Caco-2 (cell line): ENCODE measurements at regions not wholly inside any gene's neighbourhood (a gene's known extent, or its start where the extent isn't known, plus 50 kb on each side); places are given as distances from the start of the nearest gene placed in this dataset.

Experiments
- BruUV-seq: library from RNA; stranded (reverse); fragments of 400-500 nt; replicated peaks from 2 replicates; lab custom pipeline; 2021; lab: Mats Ljungman, UMichigan
- CTCF ChIA-PET: fragments of 300-600 bp; sonication (Branson Sonifier 250); formaldehyde crosslinking; loops from one replicate; lab custom pipeline; 2022; ENCODE audit warnings: antibody characterized with exemption; lab: Charles Lee
- POLR2A ChIA-PET: fragments of 300-600 bp; sonication (Branson Sonifier 250); formaldehyde crosslinking; loops from one replicate; lab custom pipeline; 2022; ENCODE audit warnings: antibody characterized with exemption; lab: Charles Lee
- DNase-seq, 2 experiments: peaks; one replicate each; pipeline versions ENCODE4 v3.0.0 to v3.0.0-alpha.2; 2020 to 2022
- H3K27me3 ChIP-seq: replicated peaks from 2 replicates; pipeline ENCODE4 v1.6.0; 2011; ENCODE audit warnings: low read length; ENCODE audit not compliant: control insufficient read depth, insufficient read depth
- H3K36me3 ChIP-seq: 2 replicates; pipeline ENCODE4 v1.5.1; 2011; ENCODE audit warnings: low read length; ENCODE audit not compliant: control insufficient read depth, insufficient read depth
- H3K4me1 ChIP-seq: fragments of 250-450 bp; sonication (Bioruptor Pico); 2 replicates; pipeline ENCODE4 v1.5.1; 2020; ENCODE audit warnings: mild to moderate bottlenecking
- H3K4me3 ChIP-seq: 2 replicates; pipeline ENCODE4 v1.5.1; 2011; ENCODE audit warnings: low read depth, mild to moderate bottlenecking, control low read depth, low read length
- H3K9me3 ChIP-seq: fragments of 250-450 bp; sonication (Bioruptor Pico); 2 replicates; pipeline ENCODE4 v1.5.1; 2020; ENCODE audit warnings: mild to moderate bottlenecking, moderate library complexity
- H3K27ac Mint-ChIP-seq: one replicate; pipeline ENCODE4 v1.8.0; 2022; ENCODE audit warnings: mixed read lengths; ENCODE audit not compliant: unreplicated experiment
- H3K27me3 Mint-ChIP-seq: one replicate; pipeline ENCODE4 v1.8.0; 2022; ENCODE audit warnings: mixed read lengths; ENCODE audit not compliant: insufficient read depth, unreplicated experiment
- H3K36me3 Mint-ChIP-seq: one replicate; pipeline ENCODE4 v1.8.0; 2022; ENCODE audit warnings: mild to moderate bottlenecking, mixed read lengths; ENCODE audit not compliant: insufficient read depth, unreplicated experiment
- H3K4me1 Mint-ChIP-seq: one replicate; pipeline ENCODE4 v1.8.0; 2022; ENCODE audit warnings: low read depth, mixed read lengths; ENCODE audit not compliant: unreplicated experiment
- H3K4me3 Mint-ChIP-seq: one replicate; pipeline ENCODE4 v1.8.0; 2022; ENCODE audit warnings: mild to moderate bottlenecking, moderate library complexity, mixed read lengths; ENCODE audit not compliant: unreplicated experiment
- H3K9me3 Mint-ChIP-seq: one replicate; pipeline ENCODE4 v1.8.0; 2022; ENCODE audit warnings: mixed read lengths; ENCODE audit not compliant: unreplicated experiment
- intact Hi-C: fragments of 100-400 bp; cut with micrococcal nuclease; formaldehyde crosslinking; loops from one replicate; pipeline ENCODE4 v1.10.0; 2022; ENCODE audit not compliant: unreplicated experiment
- TF ChIP-seq, protein P1 (sequence below), 2 experiments: fragments of 200-600 bp in 1 of 2; IDR thresholded peaks; 1 replicate in 1 of 2; 2 replicates in 1 of 2; pipeline versions ENCODE4 v1.5.1 to v1.8.0; 2011 to 2022; ENCODE audit warnings: antibody characterized with exemption in 1 of 2, control low read depth in 1 of 2, inconsistent platforms in 1 of 2, low read depth in 1 of 2, low read length in 1 of 2, mild to moderate bottlenecking in 1 of 2, moderate library complexity in 1 of 2; ENCODE audit not compliant: insufficient read depth in 1 of 2, severe bottlenecking in 1 of 2, unreplicated experiment in 1 of 2

DNA sequence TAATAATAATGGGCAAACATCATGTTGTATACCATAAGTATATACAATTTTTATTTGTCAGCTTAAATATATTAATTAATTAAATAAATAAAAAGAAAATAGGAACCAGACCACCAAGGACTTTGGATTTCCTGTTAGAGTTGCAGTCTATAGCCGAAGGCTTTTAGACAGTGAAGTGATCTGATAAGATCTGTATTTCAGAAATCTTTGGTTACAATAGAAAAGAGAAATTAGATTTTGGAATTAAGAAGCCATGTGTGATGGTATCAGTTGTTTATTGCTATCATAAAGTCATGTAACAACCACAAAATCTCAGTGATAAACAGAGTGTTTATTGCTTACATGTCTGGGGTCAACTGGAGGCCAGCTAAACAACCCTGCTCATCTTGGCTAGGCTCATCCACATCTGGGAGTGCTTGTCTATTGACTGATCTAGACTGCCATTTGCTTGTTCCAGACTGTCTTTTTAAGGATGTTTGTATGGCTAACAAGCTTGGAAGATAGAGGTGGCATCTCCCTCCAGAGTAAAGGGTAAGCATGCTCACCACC lies 142.1 kb upstream of the USP9X start:
- intact Hi-C loops = no loop called here
- Mint-ChIP-seq H3K36me3 (no peaks in the 10 kb centered on the region), H3K4me1 (no peaks in the 10 kb centered on the region), H3K9me3 (no peaks in the 10 kb centered on the region), H3K4me3 (no peak overlapping the region), H3K27me3 (no peaks in the 10 kb centered on the region), H3K27ac (no peak overlapping the region)
- POLR2A ChIA-PET = no interaction called here
- H3K4me3 ChIP-seq = no peak overlapping the region
- CTCF ChIA-PET = no interaction called here
- TF ChIP-seq, protein P1, sequence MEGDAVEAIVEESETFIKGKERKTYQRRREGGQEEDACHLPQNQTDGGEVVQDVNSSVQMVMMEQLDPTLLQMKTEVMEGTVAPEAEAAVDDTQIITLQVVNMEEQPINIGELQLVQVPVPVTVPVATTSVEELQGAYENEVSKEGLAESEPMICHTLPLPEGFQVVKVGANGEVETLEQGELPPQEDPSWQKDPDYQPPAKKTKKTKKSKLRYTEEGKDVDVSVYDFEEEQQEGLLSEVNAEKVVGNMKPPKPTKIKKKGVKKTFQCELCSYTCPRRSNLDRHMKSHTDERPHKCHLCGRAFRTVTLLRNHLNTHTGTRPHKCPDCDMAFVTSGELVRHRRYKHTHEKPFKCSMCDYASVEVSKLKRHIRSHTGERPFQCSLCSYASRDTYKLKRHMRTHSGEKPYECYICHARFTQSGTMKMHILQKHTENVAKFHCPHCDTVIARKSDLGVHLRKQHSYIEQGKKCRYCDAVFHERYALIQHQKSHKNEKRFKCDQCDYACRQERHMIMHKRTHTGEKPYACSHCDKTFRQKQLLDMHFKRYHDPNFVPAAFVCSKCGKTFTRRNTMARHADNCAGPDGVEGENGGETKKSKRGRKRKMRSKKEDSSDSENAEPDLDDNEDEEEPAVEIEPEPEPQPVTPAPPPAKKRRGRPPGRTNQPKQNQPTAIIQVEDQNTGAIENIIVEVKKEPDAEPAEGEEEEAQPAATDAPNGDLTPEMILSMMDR (IDR thresholded peaks at IDR 0.05; ENCODE audit: insufficient read depth in 1 of 2, low read depth in 1 of 2, low read length in 1 of 2, severe bottlenecking in 1 of 2, unreplicated experiment in 1 of 2) = no peak
- H3K27me3 ChIP-seq = no peaks in the 10 kb centered on the region
- no peaks in the 10 kb centered on the region for H3K9me3 ChIP-seq
- H3K4me1 ChIP-seq = peaks cover 6% of the 10 kb centered on the region; the same call in 1 of the 2 replicates
- DNase-seq = no peak
- BruUV-seq = no TSS peak
- no peaks in the 10 kb centered on the region for H3K36me3 ChIP-seq

GRCh38 chrX:40945361-40945713 lies 139.9 kb upstream of the USP9X start:
- Histone ChIP-seq H3K9me3 (no peaks in the 10 kb centered on the region), H3K36me3 (no peaks in the 10 kb centered on the region), H3K4me1 (peaks cover 6% of the 10 kb centered on the region; the same call in 1 of the 2 replicates), H3K4me3 (no peak overlapping the region), H3K27me3 (no peaks in the 10 kb centered on the region)
- BruUV-seq = no TSS peak
- ChIA-PET CTCF (no interaction called here), POLR2A (no interaction called here)
- no peaks in the 10 kb centered on the region for H3K36me3 Mint-ChIP-seq
- DNase-seq = peak in 1 of 2 experiments; percentile 10
- TF ChIP-seq, protein P1 (IDR thresholded peaks at IDR 0.05; ENCODE audit: insufficient read depth in 1 of 2, low read depth in 1 of 2, low read length in 1 of 2, severe bottlenecking in 1 of 2, unreplicated experiment in 1 of 2) = no peak
- no peaks in the 10 kb centered on the region for H3K4me1 Mint-ChIP-seq
- H3K9me3 Mint-ChIP-seq = no peaks in the 10 kb centered on the region
- intact Hi-C loops = no loop called here
- H3K4me3 Mint-ChIP-seq = peak overlapping the region; percentile 56
- no peak overlapping the region for H3K27ac Mint-ChIP-seq
- H3K27me3 Mint-ChIP-seq = no peaks in the 10 kb centered on the region

GRCh38 chrX:40947276-40947675 lies 138.0 kb upstream of the USP9X start:
- intact Hi-C loops = no loop called here
- ChIA-PET POLR2A (no interaction called here), CTCF (no interaction called here)
- Mint-ChIP-seq H3K27me3 (no peaks in the 10 kb centered on the region), H3K9me3 (no peaks in the 10 kb centered on the region), H3K4me1 (peaks cover 6% of the 10 kb centered on the region), H3K27ac (no peak overlapping the region), H3K4me3 (no peak overlapping the region), H3K36me3 (no peaks in the 10 kb centered on the region)
- H3K27me3 ChIP-seq = no peaks in the 10 kb centered on the region
- H3K36me3 ChIP-seq = no peaks in the 10 kb centered on the region
- TF ChIP-seq, protein P1 (IDR thresholded peaks at IDR 0.05; ENCODE audit: insufficient read depth in 1 of 2, low read depth in 1 of 2, low read length in 1 of 2, severe bottlenecking in 1 of 2, unreplicated experiment in 1 of 2) = no peak
- no peak overlapping the region for H3K4me3 ChIP-seq
- peaks cover 6% of the 10 kb centered on the region; the same call in 1 of the 2 replicates for H3K4me1 ChIP-seq
- no peak for DNase-seq
- no peaks in the 10 kb centered on the region for H3K9me3 ChIP-seq
- no TSS peak for BruUV-seq
